Keratinocyte (primary cell): ENCODE measurements at regions not wholly inside any gene's neighbourhood (a gene's known extent, or its start where the extent isn't known, plus 50 kb on each side); places are given as distances from the start of the nearest gene placed in this dataset.

Source experiments
- DNase-seq: peaks from one replicate; pipeline ENCODE4 v3.0.0-alpha.2; 2011; ENCODE audit warnings: low read depth, missing footprints, low spot score
- FAIRE-seq: peaks from 2 replicates; lab custom pipeline; 2011; peaks lifted over from hg19 to GRCh38; lab: Jason Lieb, UNC
- H2AFZ ChIP-seq: 2 replicates; pipeline ENCODE4 v1.6.0; 2012; ENCODE audit warnings: low read length, control low read depth, inconsistent platforms; ENCODE audit not compliant: control insufficient read depth
- H3K27ac ChIP-seq: 2 replicates; pipeline ENCODE4 v1.5.1; 2011; ENCODE audit warnings: low read length; ENCODE audit not compliant: control insufficient read depth, insufficient read depth
- H3K27me3 ChIP-seq: 3 replicates; pipeline ENCODE4 v1.6.0; 2011; ENCODE audit warnings: low read length; ENCODE audit not compliant: control insufficient read depth, insufficient read depth; ENCODE audit errors: extremely low read depth
- H3K36me3 ChIP-seq, 2 experiments: 2 replicates in 1 of 2; 3 replicates in 1 of 2; pipeline ENCODE4 v1.5.1; 2011; ENCODE audit warnings: low read length in 2 of 2, mild to moderate bottlenecking in 1 of 2; ENCODE audit not compliant: control insufficient read depth in 2 of 2, insufficient read depth in 2 of 2; ENCODE audit errors: extremely low read depth in 1 of 2
- H3K4me1 ChIP-seq: 3 replicates; pipeline ENCODE4 v1.5.1; 2011; ENCODE audit warnings: low read length; ENCODE audit not compliant: control insufficient read depth, insufficient read depth; ENCODE audit errors: extremely low read depth
- H3K4me2 ChIP-seq: 3 replicates; pipeline ENCODE4 v1.6.0; 2011; ENCODE audit warnings: low read depth, low read length; ENCODE audit not compliant: control insufficient read depth, insufficient read depth; ENCODE audit errors: extremely low read depth
- H3K4me3 ChIP-seq, 3 experiments: fragments of 200-600 bp in 1 of 3; sonication (generic) in 1 of 3; 2 replicates in 2 of 3; 3 replicates in 1 of 3; pipeline ENCODE4 v1.5.1; 2011 to 2016; ENCODE audit warnings: low read length in 3 of 3, mild to moderate bottlenecking in 3 of 3, control low read depth in 2 of 3, inconsistent platforms in 1 of 3, low read depth in 1 of 3, mixed read lengths in 1 of 3, mixed run types in 1 of 3, moderate library complexity in 1 of 3; ENCODE audit not compliant: control insufficient read depth in 2 of 3, insufficient read depth in 2 of 3; ENCODE audit errors: extremely low read depth in 1 of 3
- H3K79me2 ChIP-seq: 2 replicates; pipeline ENCODE4 v1.6.0; 2012; ENCODE audit warnings: low read length; ENCODE audit not compliant: control insufficient read depth, insufficient read depth
- H3K9ac ChIP-seq: 3 replicates; pipeline ENCODE4 v1.6.0; 2011; ENCODE audit warnings: low read length; ENCODE audit not compliant: control insufficient read depth, insufficient read depth; ENCODE audit errors: extremely low read depth
- H3K9me1 ChIP-seq: 3 replicates; pipeline ENCODE4 v1.6.0; 2011; ENCODE audit warnings: low read length; ENCODE audit not compliant: control insufficient read depth, insufficient read depth; ENCODE audit errors: extremely low read depth
- H3K9me3 ChIP-seq: 2 replicates; pipeline ENCODE4 v1.5.1; 2012; ENCODE audit warnings: low read depth, low read length; ENCODE audit not compliant: control insufficient read depth
- H4K20me1 ChIP-seq: 3 replicates; pipeline ENCODE4 v1.6.0; 2011; ENCODE audit warnings: low read length; ENCODE audit not compliant: control insufficient read depth, insufficient read depth; ENCODE audit errors: extremely low read depth
- EZH2 ChIP-seq: IDR thresholded peaks from one replicate; pipeline ENCODE4 v1.6.1; 2012; ENCODE audit warnings: inconsistent platforms, mild to moderate bottlenecking, low read length, moderate library complexity
- dilution Hi-C: fragments of 300-500 bp; cut with MboI; formaldehyde crosslinking; loops from one replicate; pipeline ENCODE4 v1.7.0; 2020; ENCODE audit warnings: low sequenced_read_pairs; ENCODE audit not compliant: extremely low pct_ligation_motif_present
- TF ChIP-seq, protein P1 (sequence below), 3 experiments: IDR thresholded peaks in 1 of 3; conservative IDR thresholded peaks in 1 of 3; optimal IDR thresholded peaks in 1 of 3; 2 replicates in 2 of 3; 3 replicates in 1 of 3; pipeline versions ENCODE3 to v1.5.1; 2011; ENCODE audit warnings: low read length in 3 of 3, mild to moderate bottlenecking in 3 of 3, moderate library complexity in 2 of 3, control low read depth in 1 of 3, inconsistent platforms in 1 of 3; ENCODE audit not compliant: insufficient read depth in 2 of 3; ENCODE audit errors: extremely low read depth in 1 of 3

DNA sequence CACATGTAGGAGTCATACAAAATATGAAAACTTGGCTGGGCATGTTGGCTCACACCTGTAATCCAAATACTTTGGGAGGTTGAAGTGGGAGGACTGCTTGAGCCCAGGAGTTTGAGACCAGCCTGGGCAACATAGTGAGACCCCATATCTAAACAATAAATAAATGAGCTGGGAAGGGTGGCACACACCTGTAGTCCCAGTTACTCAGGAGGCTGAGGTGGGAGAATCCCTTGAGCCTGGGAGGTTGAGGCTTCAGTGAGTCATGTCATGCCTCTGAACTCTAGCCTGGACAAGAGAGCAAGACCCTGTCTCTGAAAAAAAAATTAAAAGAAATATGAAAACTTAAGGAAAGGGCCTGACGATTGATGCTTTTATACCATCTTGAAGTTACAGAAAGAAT, 112.4 kb upstream of the RAI14 start:
- dilution Hi-C loops: no loop called here
- H3K27me3 ChIP-seq: no peaks in the 10 kb centered on the region

DNA sequence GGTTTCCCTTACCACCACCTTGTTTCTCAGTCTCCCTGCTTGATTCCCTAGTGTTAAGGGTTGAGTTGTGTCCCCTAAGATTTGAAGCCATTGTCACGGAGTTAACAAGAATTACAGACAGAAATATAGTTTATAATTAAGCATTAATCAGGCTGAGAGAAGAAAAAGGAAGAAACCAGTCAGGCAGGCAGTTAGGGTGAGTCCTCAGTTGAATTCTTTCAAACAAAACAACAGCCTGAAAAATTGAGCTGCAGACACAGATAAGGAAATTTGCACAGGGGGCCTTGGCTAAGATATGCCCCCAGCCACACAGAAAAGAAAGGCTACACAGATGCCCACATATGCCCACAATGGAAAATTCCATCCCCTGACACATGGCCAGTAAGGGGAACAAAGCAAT, 111.7 kb upstream of the RAI14 start:
- TF ChIP-seq, protein P1, sequence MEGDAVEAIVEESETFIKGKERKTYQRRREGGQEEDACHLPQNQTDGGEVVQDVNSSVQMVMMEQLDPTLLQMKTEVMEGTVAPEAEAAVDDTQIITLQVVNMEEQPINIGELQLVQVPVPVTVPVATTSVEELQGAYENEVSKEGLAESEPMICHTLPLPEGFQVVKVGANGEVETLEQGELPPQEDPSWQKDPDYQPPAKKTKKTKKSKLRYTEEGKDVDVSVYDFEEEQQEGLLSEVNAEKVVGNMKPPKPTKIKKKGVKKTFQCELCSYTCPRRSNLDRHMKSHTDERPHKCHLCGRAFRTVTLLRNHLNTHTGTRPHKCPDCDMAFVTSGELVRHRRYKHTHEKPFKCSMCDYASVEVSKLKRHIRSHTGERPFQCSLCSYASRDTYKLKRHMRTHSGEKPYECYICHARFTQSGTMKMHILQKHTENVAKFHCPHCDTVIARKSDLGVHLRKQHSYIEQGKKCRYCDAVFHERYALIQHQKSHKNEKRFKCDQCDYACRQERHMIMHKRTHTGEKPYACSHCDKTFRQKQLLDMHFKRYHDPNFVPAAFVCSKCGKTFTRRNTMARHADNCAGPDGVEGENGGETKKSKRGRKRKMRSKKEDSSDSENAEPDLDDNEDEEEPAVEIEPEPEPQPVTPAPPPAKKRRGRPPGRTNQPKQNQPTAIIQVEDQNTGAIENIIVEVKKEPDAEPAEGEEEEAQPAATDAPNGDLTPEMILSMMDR (optimal IDR thresholded peaks at IDR 0.05 in 1 of 3, IDR thresholded peaks at IDR 0.05 in 1 of 3, conservative IDR thresholded peaks at IDR 0.05 in 1 of 3; ENCODE audit: extremely low read depth in 1 of 3, insufficient read depth in 2 of 3, low read length in 3 of 3): no peak
- no peak for TF ChIP-seq EZH2
- DNase-seq: no peak
- no peak overlapping the region for H2AFZ ChIP-seq
- H3K4me2 ChIP-seq: no peak overlapping the region
- FAIRE-seq: no peak
- peaks cover 3% of the 10 kb centered on the region for H3K9me3 ChIP-seq
- no peak overlapping the region for H3K4me3 ChIP-seq
- H3K36me3 ChIP-seq: no peaks in the 10 kb centered on the region
- H3K9me1 ChIP-seq: no peaks in the 10 kb centered on the region
- no peak overlapping the region for H3K27ac ChIP-seq
- dilution Hi-C loops: no loop called here
- no peaks in the 10 kb centered on the region for H4K20me1 ChIP-seq
- H3K9ac ChIP-seq: no peak overlapping the region
- no peaks in the 10 kb centered on the region for H3K4me1 ChIP-seq
- H3K79me2 ChIP-seq: no peaks in the 10 kb centered on the region
- no peaks in the 10 kb centered on the region for H3K27me3 ChIP-seq

More for the DNA sequence above, 112.4 kb upstream of the RAI14 start:
- Histone ChIP-seq H3K36me3 (no peaks in the 10 kb centered on the region), H3K4me3 (no peak overlapping the region), H3K9me3 (peaks cover 3% of the 10 kb centered on the region), H3K27ac (no peak overlapping the region), H3K9ac (no peak overlapping the region), H2AFZ (no peak overlapping the region), H3K4me1 (no peaks in the 10 kb centered on the region), H3K9me1 (no peaks in the 10 kb centered on the region), H4K20me1 (no peaks in the 10 kb centered on the region), H3K4me2 (no peak overlapping the region), H3K79me2 (no peaks in the 10 kb centered on the region)
- no peak for DNase-seq
- no peak for TF ChIP-seq EZH2
- TF ChIP-seq, protein P1 (optimal IDR thresholded peaks at IDR 0.05 in 1 of 3, IDR thresholded peaks at IDR 0.05 in 1 of 3, conservative IDR thresholded peaks at IDR 0.05 in 1 of 3; ENCODE audit: extremely low read depth in 1 of 3, insufficient read depth in 2 of 3, low read length in 3 of 3): no peak
- FAIRE-seq: no peak
